GM12892 (cell line): ENCODE measurements at regions not wholly inside any gene's neighbourhood (a gene's known extent, or its start where the extent isn't known, plus 50 kb on each side); places are given as distances from the start of the nearest gene placed in this dataset.

ENCODE experiments used
- POLR2A ChIP-seq: IDR thresholded peaks from 2 replicates; pipeline ENCODE4 v1.6.1; 2011; ENCODE audit warnings: low read depth, low read length, control low read depth
- POLR2AphosphoS5 ChIP-seq: IDR thresholded peaks from 2 replicates; pipeline ENCODE4 v1.6.1; 2011; ENCODE audit warnings: low read depth, low read length, control low read depth
- TAF1 ChIP-seq: IDR thresholded peaks from 2 replicates; pipeline ENCODE4 v1.6.1; 2011; ENCODE audit warnings: low read depth, mild to moderate bottlenecking, control low read depth, low read length, borderline replicate concordance

GRCh38 chr20:53826597-53827291 lies 233.1 kb upstream of the ZNF217 start:
- TF ChIP-seq POLR2A (no peak), POLR2AphosphoS5 (no peak), TAF1 (no peak)
